ENCODE measurements at regions not wholly inside any gene's neighbourhood (a gene's known extent, or its start where the extent isn't known, plus 50 kb on each side); places are given as distances from the start of the nearest gene placed in this dataset.

GRCh38 chr4:59127743-59128142 lies 2017.6 kb upstream of the IGFBP7 start (continued):
- TF ChIP-seq CHD7 (IDR thresholded peaks at IDR 0.05; ENCODE audit: insufficient replicate concordance, low read length) (no peak), SIN3A (conservative IDR thresholded peaks at IDR 0.05 in 1 of 2, IDR thresholded peaks at IDR 0.05 in 1 of 2; ENCODE audit: low read depth in 1 of 2, low read length in 2 of 2) (no peak), CEBPB (IDR thresholded peaks at IDR 0.05; ENCODE audit: low read depth, low read length) (no peak), GABPA (IDR thresholded peaks at IDR 0.05; ENCODE audit: borderline replicate concordance, insufficient read depth, low read length) (no peak), CBX5 (IDR thresholded peaks at IDR 0.05; ENCODE audit: low read depth, low read length) (no peak), EZH2 (IDR thresholded peaks at IDR 0.05; ENCODE audit: low read depth, low read length, severe bottlenecking) (no peak), FOSL1 (IDR thresholded peaks at IDR 0.05; ENCODE audit: insufficient read depth, low read depth, low read length) (no peak), MAFK (IDR thresholded peaks at IDR 0.05; ENCODE audit: low read depth, low read length) (no peak), NANOG (IDR thresholded peaks at IDR 0.05; ENCODE audit: insufficient read depth, low read depth, low read length, poor library complexity, severe bottlenecking) (no peak), HDAC2 (IDR thresholded peaks at IDR 0.05; ENCODE audit: borderline replicate concordance in 1 of 2, low read depth in 2 of 2, low read length in 2 of 2) (no peak)
- TF ChIP-seq, protein P1, sequence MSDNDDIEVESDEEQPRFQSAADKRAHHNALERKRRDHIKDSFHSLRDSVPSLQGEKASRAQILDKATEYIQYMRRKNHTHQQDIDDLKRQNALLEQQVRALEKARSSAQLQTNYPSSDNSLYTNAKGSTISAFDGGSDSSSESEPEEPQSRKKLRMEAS (IDR thresholded peaks at IDR 0.05), result no peak
